ENCODE measurements at regions not wholly inside any gene's neighbourhood (a gene's known extent, or its start where the extent isn't known, plus 50 kb on each side); places are given as distances from the start of the nearest gene placed in this dataset.
"Not testable (repeated sequence)": the region's sequence is repeated elsewhere in the genome, so short reads cannot be mapped to it uniquely, and the experiment has no call there.

DNA sequence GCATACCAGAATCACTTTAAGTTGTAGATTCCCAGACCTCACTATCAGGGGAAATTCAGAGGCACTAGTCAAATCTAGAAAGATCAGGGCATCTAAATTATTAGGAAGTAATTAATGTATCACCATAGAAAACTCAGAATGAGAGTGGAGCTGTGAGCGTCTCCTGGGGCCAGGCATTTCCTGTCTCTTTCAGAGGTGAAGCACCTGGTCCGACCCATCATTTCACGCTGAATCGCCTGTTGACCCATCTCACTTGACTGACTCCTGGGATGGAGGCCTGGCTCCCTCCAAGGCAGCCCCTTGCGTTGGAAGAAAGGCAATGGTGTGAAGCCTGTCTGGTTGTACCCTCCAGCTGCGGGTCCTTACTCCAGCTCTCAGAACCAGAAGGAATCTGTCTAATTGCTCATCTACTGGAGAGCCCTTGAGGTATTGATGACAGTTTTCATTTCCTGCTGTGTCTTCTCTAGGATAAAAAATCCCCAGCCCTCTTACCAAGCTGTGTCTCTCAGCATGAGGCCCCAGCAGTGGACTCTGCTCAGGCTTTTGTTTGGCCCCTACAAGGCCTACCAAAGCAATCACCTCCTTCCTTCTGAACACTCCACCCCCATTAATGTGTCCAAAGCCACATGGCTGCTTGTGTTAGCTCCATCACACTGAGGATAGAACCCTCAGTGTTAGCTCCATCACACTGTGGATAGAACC is 93.2 kb upstream of the SYT13 start:
- no peak for DNase-seq

- no peak for DNase-seq
Observed at GRCh38 chr11:45378516-45378915, 92.4 kb upstream of the SYT13 start.

DNA sequence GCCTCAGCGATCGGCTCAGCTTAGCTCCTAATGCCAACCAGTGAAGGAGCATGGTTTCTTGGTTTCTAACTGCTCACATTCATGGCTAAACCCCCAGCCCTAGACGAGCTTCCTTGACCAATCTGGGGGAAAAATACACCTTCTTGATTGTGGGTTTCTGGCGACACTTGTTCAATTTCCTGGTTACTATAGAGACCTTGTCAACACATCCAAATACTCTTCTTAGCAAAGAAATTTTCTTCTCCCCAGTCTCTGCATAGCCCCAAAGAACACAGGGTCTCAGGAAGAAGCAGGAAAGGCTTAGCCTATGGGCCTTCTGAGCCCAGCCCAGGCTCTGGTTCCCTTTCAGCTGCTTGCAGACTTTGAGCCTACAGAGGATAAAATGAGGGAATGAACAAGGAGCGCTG is 88.5 kb upstream of the SYT13 start:
- DNase-seq, result no peak

GRCh38 chr11:45374130-45374529 is 88.0 kb upstream of the SYT13 start:
- DNase-seq, result no peak

DNA sequence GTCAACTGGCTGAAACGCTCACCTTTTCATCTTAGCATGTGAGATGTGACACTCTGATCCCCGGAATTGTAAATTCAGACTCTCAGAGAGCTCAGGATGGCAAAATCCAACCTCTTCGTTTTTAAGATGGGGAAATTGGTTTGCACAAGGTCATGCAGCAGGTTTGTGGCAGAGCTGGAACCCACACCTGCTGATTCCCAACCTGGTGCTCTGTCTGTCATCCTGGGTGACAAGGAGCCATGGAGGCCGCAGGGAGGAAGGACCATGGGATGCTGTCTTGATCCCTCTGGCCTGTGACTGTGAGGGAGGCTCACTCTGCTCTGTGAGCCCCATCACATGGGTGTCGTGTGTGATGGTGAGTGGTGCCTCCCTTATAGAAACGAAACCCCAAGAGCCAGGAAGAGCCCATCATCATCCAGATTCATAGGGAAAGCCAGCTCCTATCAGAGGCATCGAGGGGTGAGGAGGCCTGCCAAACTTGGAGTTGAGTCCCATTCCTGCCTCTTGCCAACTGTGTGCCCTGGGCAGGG is 87.4 kb upstream of the SYT13 start:
- no peak for DNase-seq

DNA sequence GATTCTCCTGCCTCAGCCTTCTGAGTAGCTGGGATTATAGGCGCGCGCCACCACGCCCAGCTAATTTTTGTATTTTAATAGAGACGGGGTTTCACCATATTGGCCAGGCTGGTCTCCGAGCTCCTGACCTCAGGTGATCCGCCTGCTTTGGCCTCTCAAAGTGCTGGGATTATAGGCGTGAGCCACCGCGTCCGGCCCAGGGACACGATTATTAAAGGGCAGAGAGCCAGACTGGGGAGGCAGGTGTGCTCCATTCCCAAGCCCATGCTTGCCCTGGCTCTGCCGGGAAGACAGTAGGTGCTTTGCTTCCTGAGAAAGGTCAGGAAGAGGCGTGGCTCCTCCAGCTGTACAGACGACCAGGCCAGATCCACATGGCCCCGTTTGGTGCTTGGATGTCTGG is 86.3 kb upstream of the SYT13 start:
- not testable (repeated sequence) for DNase-seq

DNA sequence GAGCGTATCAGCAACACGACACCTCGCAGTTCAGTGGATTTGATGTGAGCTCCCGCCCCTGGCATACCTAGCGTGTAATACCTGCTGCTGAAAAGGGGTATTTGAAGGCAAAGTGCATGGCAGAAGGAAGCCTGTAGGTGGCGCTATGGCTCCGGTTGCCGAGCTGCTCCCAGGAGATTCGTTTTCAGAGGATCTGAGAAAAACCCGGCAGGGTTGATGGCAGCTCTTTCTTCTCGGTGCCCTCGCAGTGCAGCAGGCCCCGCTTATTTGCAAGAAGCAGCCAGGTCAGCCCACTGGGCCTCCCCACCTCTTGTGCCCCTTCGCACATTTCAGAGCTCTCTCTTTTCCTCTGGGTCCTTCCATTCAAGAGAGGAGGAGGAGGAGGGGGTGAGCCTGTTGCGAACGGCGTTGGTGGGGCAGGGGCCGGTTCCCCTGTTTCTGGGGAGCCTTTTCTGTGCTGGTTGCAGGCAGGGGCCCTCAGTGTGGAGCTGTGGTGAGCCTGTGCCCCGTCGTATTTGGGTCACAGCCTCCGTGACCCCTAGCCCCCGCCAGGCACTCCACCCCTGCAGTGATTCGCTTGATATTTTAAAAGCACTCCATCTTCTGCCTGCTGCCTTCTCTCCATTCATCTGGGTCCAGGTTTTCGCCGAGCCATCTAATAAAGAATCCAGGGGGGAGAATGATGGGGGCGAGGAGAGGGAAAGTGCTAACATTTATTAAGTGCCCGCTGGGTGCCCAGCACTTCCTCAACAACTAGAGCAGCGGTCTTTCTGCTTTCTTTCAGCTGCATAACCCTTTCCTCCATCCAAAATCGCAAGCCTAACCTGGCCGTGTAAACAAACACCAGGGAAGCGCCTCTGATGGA is 85.3 kb upstream of the SYT13 start:
- DNase-seq, result peak in 3 of 4 experiments; percentile 8 to 11 (median 11)

DNA sequence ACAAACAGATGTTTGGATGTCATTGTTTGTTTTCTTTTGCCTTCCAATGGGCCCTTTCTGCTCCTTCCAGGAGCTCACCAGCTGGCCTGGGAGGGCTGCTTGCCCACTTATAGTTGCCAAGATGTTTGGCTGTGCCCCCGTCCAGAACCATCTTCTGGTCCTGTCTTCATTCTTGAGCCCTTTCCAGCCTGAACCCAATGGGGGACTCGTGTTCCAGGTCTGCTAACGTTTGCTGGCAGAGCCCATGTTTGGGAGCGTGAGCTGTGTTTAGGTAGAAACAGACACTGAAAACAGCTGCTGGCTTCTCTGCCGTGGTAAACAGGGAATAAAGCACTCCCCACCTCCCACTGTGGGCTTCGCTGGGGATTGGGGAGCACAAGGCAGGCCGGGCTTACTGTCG is 83.2 kb upstream of the SYT13 start:
- no peak for DNase-seq

GRCh38 chr11:45368697-45369096 is 82.6 kb upstream of the SYT13 start:
- no peak for DNase-seq

GRCh38 chr11:45366619-45367190 is 80.6 kb upstream of the SYT13 start:
- DNase-seq, result no peak

- no peak for DNase-seq
Observed at GRCh38 chr11:45365961-45366618, 79.9 kb upstream of the SYT13 start.

GRCh38 chr11:45362636-45363035 is 76.5 kb upstream of the SYT13 start:
- DNase-seq, result no peak

GRCh38 chr11:45361551-45361950 is 75.4 kb upstream of the SYT13 start:
- no peak for DNase-seq

- DNase-seq, result no peak
Observed at GRCh38 chr11:45355706-45356041, 69.5 kb upstream of the SYT13 start.

- peak; percentile 63 to 88 (median 76) for DNase-seq
Observed at GRCh38 chr11:45354976-45355705, 69.0 kb upstream of the SYT13 start.

DNA sequence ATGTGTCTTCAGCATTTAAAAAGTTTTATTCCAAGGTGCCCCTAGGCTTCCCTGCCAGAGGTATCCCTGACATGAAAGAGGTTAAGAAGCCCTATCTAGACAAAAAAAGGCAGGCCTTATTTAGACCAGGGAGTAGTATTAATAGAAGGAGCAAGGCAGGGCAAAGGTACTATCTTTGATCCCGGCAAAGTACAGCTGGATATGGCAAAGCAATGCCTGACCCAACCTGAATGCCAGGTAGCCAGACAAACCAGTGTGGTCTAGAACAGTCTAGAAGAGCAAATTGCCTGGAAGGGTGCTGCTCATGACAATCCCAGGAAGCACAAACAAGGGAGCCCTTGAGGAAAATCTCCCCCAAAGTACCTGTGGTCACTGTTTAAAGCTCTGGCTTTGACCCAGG is 62.6 kb upstream of the SYT13 start:
- DNase-seq, result no peak

DNA sequence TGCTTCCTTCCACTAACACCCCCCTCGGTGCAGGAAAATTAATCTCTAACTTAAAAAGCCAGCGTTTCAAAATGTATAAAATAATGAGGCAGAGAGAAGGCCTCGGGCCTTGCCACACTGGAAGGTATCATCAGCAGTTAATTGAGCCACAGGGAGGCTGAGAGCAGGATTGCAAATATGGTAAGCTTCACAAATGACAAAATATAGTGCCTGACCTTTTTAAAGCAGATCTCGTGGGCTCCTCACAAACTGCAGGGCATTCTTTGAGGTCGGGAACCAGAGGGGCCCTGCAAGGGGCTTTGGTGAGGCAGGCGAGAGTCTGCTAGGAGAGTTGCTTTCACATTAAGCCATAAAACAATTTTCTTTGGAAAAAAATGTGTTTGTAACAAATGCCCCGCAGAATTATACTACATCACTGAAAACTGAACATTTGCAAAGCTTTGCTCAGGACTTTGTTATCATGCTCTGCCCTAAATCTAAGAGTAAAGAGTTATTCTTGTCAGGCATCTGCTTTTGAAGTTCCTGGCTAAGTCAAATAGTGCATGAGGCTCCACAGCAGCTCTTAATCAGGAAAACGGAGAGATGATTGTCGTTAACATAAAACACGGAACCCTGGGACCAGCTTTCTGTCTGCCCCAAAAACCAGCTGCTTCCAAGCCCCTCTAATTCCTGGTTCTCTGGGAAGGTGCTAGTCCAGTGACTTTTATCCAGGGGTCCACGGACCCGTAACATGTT is 61.4 kb upstream of the SYT13 start:
- DNase-seq, result no peak

DNA sequence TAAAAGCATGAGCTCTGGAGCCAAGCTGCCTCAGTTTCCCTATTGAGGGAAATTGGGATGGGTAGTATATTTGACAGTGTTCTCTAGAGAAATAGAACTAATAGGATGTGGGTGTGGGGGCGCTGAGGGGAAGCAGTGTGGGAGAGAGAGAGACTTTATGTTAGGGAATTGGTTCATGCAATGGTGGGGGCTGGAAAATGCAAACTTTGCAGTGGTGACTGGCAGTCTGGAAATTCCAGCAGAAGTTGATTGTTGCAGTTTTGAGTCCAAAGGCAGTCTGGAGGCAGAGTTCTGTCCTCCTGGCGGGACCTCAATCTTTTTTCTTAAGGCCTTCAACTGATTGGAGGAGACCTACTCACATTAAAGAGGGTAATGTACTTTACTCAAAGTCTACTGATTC is 59.4 kb upstream of the SYT13 start:
- no peak for DNase-seq

- no peak for DNase-seq
Observed at GRCh38 chr11:45344028-45344427, 57.9 kb upstream of the SYT13 start.

GRCh38 chr11:45343444-45343843 is 57.3 kb upstream of the SYT13 start:
- no peak for DNase-seq

DNA sequence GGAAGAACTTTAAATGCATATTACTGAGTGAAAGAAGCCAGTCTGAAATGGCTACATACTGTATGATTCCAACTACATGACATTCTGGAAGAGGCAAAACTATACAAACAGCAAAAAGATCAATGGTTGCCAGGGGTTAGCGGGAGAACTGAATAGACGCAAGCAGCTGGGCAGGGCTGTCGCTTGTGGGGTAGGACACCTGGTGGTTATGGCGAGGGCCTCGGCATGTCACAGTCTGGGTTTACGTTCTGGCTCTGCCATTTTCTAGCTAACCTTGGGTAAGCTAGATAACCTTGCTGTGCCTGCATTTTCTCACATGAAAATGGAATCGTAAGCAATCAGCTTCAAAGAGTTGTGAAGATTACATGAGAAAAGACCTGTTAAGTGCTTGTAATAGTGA is 55.2 kb upstream of the SYT13 start:
- no peak for DNase-seq

Measured in activated naive CD4-positive, alpha-beta T cell (primary cell).